RWPE2 (cell line): ENCODE measurements at regions not wholly inside any gene's neighbourhood (a gene's known extent, or its start where the extent isn't known, plus 50 kb on each side); places are given as distances from the start of the nearest gene placed in this dataset.

Source experiments
- ATAC-seq: fragments of 200-7000 bp; cut with Tn5 transposase; 3 replicates; pipeline ENCODE4 v1.9.1; 2021; ENCODE audit warnings: low read depth
- DNase-seq: peaks from one replicate; pipeline ENCODE4 v3.0.0-alpha.2; 2020; ENCODE audit warnings: low spot score
- H3K27ac ChIP-seq: fragments of 450-650 bp; 2 replicates; pipeline ENCODE4 v1.5.1; 2017; ENCODE audit warnings: mild to moderate bottlenecking; ENCODE audit not compliant: poor library complexity, severe bottlenecking
- H3K27me3 ChIP-seq: fragments of 250-450 bp; sonication (Bioruptor Pico); 2 replicates; pipeline ENCODE4 v1.5.1; 2021; ENCODE audit warnings: mild to moderate bottlenecking, moderate library complexity; ENCODE audit not compliant: insufficient read depth, poor library complexity, severe bottlenecking
- H3K36me3 ChIP-seq: fragments of 250-450 bp; sonication (Bioruptor Pico); 2 replicates; pipeline ENCODE4 v1.5.1; 2020; ENCODE audit warnings: low read depth, mild to moderate bottlenecking, moderate library complexity
- H3K4me1 ChIP-seq: fragments of 250-450 bp; sonication (Bioruptor Pico); 2 replicates; pipeline ENCODE4 v1.5.1; 2021; ENCODE audit warnings: mild to moderate bottlenecking, moderate library complexity; ENCODE audit not compliant: insufficient read depth, poor library complexity, severe bottlenecking
- H3K4me3 ChIP-seq: fragments of 250-450 bp; sonication (Bioruptor Pico); 2 replicates; pipeline ENCODE4 v1.5.1; 2021; ENCODE audit warnings: mild to moderate bottlenecking, moderate library complexity; ENCODE audit not compliant: severe bottlenecking
- H3K9me3 ChIP-seq: fragments of 250-450 bp; sonication (Bioruptor Pico); 2 replicates; pipeline ENCODE4 v1.5.1; 2021; ENCODE audit warnings: mild to moderate bottlenecking, moderate library complexity; ENCODE audit not compliant: severe bottlenecking
- TF ChIP-seq, protein P1 (sequence below): fragments of 450-650 bp; IDR thresholded peaks from one replicate; pipeline ENCODE4 v1.5.1; 2017; ENCODE audit warnings: mild to moderate bottlenecking, moderate library complexity; ENCODE audit not compliant: poor library complexity, severe bottlenecking

DNA sequence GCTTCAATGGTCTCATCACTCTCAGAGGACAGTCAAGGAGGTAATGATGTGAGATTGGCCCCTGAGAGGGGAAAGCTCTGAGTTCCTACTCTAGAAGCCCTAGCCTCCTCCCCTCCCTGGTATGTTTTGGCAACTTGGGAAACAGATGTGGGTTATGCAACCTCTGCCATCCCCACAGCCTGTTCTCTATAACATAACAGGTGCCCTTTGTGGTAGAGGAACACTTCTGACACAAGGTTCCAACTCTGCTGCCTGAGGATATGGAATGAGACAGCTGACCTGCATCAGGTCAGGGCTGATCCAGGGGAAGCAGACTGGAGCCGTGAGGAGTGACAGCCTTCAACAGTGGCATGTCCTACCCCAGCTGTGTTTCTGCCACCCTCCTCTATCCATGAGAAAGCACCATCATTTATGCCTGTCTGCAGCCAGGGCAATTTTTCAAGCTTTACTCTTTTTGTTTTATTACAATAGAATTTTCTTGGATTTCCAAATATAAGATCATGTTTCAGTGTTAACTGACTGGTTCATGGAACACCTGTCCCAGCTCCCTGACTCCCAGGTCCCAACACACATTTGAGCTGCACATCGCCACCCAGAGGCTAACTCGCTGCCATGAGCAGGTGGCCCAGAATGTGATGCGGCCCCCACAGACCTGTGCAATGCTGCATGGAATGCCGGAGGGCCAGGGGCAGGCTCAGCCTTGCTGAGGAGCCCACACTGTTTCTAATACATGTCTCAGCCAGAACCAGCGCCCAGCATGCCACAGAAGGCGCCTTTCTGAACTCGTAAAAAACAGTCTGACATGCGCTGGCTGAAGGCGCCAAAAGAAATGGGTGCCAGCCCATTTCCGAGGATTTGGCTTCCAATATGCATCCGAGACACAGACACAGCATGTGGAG, 124.8 kb upstream of the CHST15 start:
- DNase-seq = no peak
- no peak overlapping the region for H3K4me3 ChIP-seq
- ATAC-seq = no peak

DNA sequence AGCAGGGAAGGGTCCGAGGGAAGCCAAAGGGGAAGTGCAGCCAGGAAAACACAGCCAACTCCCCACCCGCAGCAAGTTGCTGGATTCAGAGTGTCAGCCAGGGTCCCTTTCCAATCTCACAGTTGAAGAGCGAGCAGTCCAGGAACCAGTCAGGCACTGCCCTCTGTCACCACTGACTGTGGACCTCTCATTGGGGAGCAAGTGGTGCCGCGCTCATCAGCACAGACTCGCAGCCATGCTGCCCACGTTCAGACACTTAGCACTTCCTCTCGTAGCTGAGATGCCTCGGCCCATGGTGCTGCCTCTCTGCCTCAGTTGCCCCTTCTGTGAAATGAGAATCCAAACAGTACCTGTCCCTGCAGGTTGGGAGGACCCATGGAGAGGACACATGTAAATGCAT, 123.6 kb upstream of the CHST15 start:
- no peak for DNase-seq
- TF ChIP-seq, protein P1, sequence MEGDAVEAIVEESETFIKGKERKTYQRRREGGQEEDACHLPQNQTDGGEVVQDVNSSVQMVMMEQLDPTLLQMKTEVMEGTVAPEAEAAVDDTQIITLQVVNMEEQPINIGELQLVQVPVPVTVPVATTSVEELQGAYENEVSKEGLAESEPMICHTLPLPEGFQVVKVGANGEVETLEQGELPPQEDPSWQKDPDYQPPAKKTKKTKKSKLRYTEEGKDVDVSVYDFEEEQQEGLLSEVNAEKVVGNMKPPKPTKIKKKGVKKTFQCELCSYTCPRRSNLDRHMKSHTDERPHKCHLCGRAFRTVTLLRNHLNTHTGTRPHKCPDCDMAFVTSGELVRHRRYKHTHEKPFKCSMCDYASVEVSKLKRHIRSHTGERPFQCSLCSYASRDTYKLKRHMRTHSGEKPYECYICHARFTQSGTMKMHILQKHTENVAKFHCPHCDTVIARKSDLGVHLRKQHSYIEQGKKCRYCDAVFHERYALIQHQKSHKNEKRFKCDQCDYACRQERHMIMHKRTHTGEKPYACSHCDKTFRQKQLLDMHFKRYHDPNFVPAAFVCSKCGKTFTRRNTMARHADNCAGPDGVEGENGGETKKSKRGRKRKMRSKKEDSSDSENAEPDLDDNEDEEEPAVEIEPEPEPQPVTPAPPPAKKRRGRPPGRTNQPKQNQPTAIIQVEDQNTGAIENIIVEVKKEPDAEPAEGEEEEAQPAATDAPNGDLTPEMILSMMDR = no peak
- ATAC-seq = no peak
- Histone ChIP-seq H3K4me1 (no peaks in the 10 kb centered on the region), H3K36me3 (no peaks in the 10 kb centered on the region), H3K27ac (no peak overlapping the region), H3K27me3 (no peaks in the 10 kb centered on the region), H3K4me3 (no peak overlapping the region), H3K9me3 (no peaks in the 10 kb centered on the region)

More for the DNA sequence above, 124.8 kb upstream of the CHST15 start:
- Histone ChIP-seq H3K4me1 (no peaks in the 10 kb centered on the region), H3K9me3 (no peaks in the 10 kb centered on the region), H3K36me3 (no peaks in the 10 kb centered on the region), H3K27ac (no peak overlapping the region), H3K27me3 (no peaks in the 10 kb centered on the region)
- TF ChIP-seq, protein P1 = no peak

DNA sequence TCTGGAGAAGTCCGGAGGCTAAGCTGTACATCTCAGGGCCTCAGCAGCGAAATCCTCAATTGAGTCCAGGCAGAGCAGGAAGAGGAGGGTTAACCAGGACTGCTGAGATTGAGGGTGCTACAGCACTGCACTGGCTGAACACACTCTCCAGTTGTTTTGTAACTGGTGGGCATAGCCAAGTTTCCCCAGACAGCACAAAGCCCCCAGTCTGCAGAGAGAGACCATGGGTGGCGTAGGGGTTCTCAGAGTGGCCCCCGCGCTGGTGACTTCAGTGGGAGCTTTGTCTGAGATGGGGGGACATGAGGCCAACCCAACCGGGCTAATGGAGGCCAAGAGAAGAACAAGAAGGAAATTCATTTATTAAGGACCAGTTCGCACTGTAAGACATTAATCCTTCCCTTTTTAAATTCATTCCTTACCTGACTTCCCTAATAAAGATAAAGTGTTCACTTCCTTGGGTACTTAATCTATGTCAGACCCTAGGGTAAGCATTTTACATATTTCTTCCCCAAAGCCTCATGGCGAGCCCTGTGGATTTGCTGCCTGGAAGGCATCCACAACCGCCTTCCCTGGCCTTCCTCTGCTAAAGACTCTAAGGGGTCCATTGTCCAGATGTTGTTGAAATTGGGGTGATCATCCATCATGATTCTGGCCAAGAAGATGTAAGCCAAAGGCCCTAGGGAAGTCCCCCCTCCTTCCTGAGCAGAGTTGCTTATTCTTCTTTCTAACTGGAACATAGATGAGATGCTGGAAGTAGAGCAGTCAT, 121.4 kb upstream of the CHST15 start:
- TF ChIP-seq, protein P1 = no peak
- Histone ChIP-seq H3K4me1 (no peaks in the 10 kb centered on the region), H3K27me3 (no peaks in the 10 kb centered on the region), H3K36me3 (no peaks in the 10 kb centered on the region), H3K9me3 (no peaks in the 10 kb centered on the region), H3K27ac (no peak overlapping the region), H3K4me3 (no peak overlapping the region)
- no peak for DNase-seq
- no peak for ATAC-seq

DNA sequence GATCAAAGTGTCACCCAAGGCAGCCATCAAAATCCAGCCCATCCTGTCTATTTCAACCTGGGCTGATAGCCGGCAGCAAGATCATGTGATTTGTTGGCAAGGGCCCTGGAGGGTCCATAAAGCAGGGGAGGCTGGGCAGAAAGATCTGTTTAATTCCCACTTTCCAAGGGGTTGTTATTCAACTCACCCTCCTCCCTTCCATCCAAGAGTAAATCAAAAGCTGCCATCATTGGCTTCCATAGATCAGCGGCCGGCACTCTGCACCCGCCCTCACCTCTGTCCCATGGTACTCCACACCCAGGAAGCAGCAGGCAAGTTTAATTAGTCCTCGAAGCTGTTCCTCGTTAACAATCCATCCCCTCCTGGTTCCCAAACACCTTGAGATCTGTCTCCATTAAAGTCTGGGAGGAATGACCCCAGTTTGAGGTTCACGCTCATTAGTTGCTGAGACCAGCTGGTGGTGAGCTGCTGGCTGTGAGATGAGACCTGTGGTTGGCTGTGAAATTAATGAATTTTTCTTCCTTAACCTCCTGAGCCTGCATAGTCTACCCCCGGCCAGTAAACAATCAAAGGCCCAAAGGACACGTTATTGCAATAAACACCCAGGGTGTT, 120.6 kb upstream of the CHST15 start:
- H3K27me3 ChIP-seq = no peaks in the 10 kb centered on the region
- no peak overlapping the region for H3K27ac ChIP-seq
- no peaks in the 10 kb centered on the region for H3K36me3 ChIP-seq
- ATAC-seq (no peak), DNase-seq (no peak)
- no peaks in the 10 kb centered on the region for H3K4me1 ChIP-seq
- no peaks in the 10 kb centered on the region for H3K9me3 ChIP-seq
- TF ChIP-seq, protein P1 = no peak
- H3K4me3 ChIP-seq = no peak overlapping the region
